ENCODE measurements at regions not wholly inside any gene's neighbourhood (a gene's known extent, or its start where the extent isn't known, plus 50 kb on each side); places are given as distances from the start of the nearest gene placed in this dataset.

DNA sequence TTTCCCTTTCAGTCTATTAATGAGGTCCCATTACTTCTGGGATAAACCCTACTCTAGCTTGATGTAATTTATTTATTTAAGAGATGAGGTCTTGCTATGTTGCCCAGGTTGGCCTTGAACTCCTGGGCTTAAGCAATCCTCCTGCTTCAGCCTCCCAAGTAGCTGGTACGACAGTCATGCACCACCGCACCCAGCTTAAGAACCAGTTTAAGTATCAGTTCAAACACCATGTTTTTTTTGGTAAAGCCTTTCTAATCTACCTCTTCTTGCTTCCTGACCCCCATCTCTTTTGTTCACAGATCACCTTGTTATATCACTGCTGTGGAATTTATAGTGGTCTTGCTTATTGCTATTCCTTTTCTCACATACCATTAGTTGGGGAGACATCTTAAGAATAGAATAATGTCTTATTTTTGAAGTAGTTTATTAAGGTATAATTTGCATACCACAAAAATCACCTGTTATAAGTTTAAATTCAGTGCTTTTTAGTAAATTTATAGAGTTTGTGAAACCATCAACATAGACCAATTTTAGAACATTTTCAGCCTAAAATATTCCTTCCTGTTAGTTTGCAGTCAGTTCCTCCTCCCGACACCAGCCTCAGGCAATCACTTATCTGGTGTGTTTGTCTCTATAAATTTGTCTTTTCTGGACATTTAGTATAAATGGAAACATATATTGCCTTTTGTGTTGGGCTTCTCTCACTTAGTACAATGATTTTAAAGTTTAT is 257.9 kb downstream of the PDCD6IP start:
- no peak overlapping the region for H2AFZ ChIP-seq (ENCODE audit: low read depth, low read length)
- H3K27ac ChIP-seq (ENCODE audit: insufficient read depth, low read depth, low read length), result no peak overlapping the region
- FAIRE-seq (no peak), DNase-seq (ENCODE audit: low read depth, low spot score) (no peak)
- H3K9me3 ChIP-seq (replicated peaks; ENCODE audit: control insufficient read depth, insufficient read depth, low read length), result no peaks in the 10 kb centered on the region
- H3K9me1 ChIP-seq (replicated peaks; ENCODE audit: control insufficient read depth, extremely low read depth, insufficient read depth, low read length), result no peaks in the 10 kb centered on the region
- no peaks in the 10 kb centered on the region for H3K79me2 ChIP-seq (ENCODE audit: control insufficient read depth, insufficient read depth, low read length)
- H3K27me3 ChIP-seq (ENCODE audit: control insufficient read depth in 2 of 2, insufficient read depth in 2 of 2, low read length in 2 of 2), result no peaks in the 10 kb centered on the region
- H4K20me1 ChIP-seq (replicated peaks; ENCODE audit: control insufficient read depth, extremely low read depth, insufficient read depth, low read length), result no peaks in the 10 kb centered on the region
- dilution Hi-C loops (cut with MboI; ENCODE audit: extremely low pct_ligation_motif_present, low sequenced_read_pairs) (no loop called here), intact Hi-C loops (cut with micrococcal nuclease) (no loop called here)
- ChIA-PET POLR2A (no interaction called here), CTCF (no interaction called here)
- TF ChIP-seq FOS (IDR thresholded peaks at IDR 0.05; ENCODE audit: borderline replicate concordance, insufficient read depth, low read length) (no peak), POLR2A (IDR thresholded peaks at IDR 0.05; ENCODE audit: low read depth, low read length) (no peak), CTCF (IDR thresholded peaks at IDR 0.05; ENCODE audit: extremely low read depth in 1 of 2, insufficient read depth in 1 of 2, low read depth in 1 of 2, low read length in 2 of 2) (no peak), MYC (IDR thresholded peaks at IDR 0.05; ENCODE audit: low read depth, low read length) (no peak), JUN (IDR thresholded peaks at IDR 0.05; ENCODE audit: borderline replicate concordance, insufficient read depth, insufficient read length, low read depth) (no peak), POLR2AphosphoS5 (IDR thresholded peaks at IDR 0.05; ENCODE audit: insufficient read depth, low read depth, low read length) (no peak), GATA2 (IDR thresholded peaks at IDR 0.05; ENCODE audit: insufficient read depth, insufficient read length, low read depth, low read length) (no peak), EZH2 (IDR thresholded peaks at IDR 0.05; ENCODE audit: borderline replicate concordance, low read depth, low read length, severe bottlenecking) (no peak)
- TF ChIP-seq, protein P1, sequence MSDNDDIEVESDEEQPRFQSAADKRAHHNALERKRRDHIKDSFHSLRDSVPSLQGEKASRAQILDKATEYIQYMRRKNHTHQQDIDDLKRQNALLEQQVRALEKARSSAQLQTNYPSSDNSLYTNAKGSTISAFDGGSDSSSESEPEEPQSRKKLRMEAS (IDR thresholded peaks at IDR 0.05; ENCODE audit: insufficient read depth, insufficient read length), result no peak
- no peak overlapping the region for H3K4me3 ChIP-seq (replicated peaks in 1 of 3; ENCODE audit: insufficient read depth in 1 of 3, low read depth in 1 of 3, low read length in 3 of 3)
- H3K9ac ChIP-seq (replicated peaks; ENCODE audit: extremely low read depth, insufficient read depth, low read length), result no peak overlapping the region
- H3K36me3 ChIP-seq (ENCODE audit: control insufficient read depth in 2 of 2, extremely low read depth in 1 of 2, insufficient read depth in 2 of 2, low read length in 2 of 2), result no peaks in the 10 kb centered on the region
- no peak overlapping the region for H3K4me2 ChIP-seq (ENCODE audit: insufficient read depth, low read length)
- H3K4me1 ChIP-seq (ENCODE audit: control insufficient read depth, extremely low read depth, insufficient read depth, low read length), result no peaks in the 10 kb centered on the region
- no TSS peak for BruUV-seq (replicated peaks)

Data from endothelial cell of umbilical vein (primary cell).